22Rv1 (cell line): ENCODE measurements at regions not wholly inside any gene's neighbourhood (a gene's known extent, or its start where the extent isn't known, plus 50 kb on each side); places are given as distances from the start of the nearest gene placed in this dataset.

Experiments
- H3K27ac ChIP-seq: fragments of 450-650 bp; 2 replicates; pipeline ENCODE4 v1.5.1; 2017
- CTCF ChIP-seq: fragments of 450-650 bp; IDR thresholded peaks from 2 replicates; pipeline ENCODE4 v1.5.1; 2017; ENCODE audit warnings: mild to moderate bottlenecking
- ZFX ChIP-seq: fragments of 450-650 bp; IDR thresholded peaks from 2 replicates; pipeline ENCODE4 v1.6.1; 2017; ENCODE audit warnings: antibody characterized with exemption, borderline replicate concordance

GRCh38 chr2:42969231-42970150, 177.1 kb upstream of the HAAO start:
- no peak for TF ChIP-seq ZFX
- TF ChIP-seq CTCF: no peak
- no peak overlapping the region for H3K27ac ChIP-seq

GRCh38 chr2:42967959-42968674, 175.7 kb upstream of the HAAO start:
- no peak for TF ChIP-seq ZFX
- TF ChIP-seq CTCF: no peak
- no peak overlapping the region for H3K27ac ChIP-seq

- no peak overlapping the region for H3K27ac ChIP-seq
- TF ChIP-seq CTCF (no peak), ZFX (no peak)
Measured at GRCh38 chr2:42965910-42966309, 173.5 kb upstream of the HAAO start.

GRCh38 chr2:42965196-42965595, 172.8 kb upstream of the HAAO start:
- H3K27ac ChIP-seq: no peak overlapping the region
- TF ChIP-seq CTCF (no peak), ZFX (no peak)

- H3K27ac ChIP-seq: no peak overlapping the region
- TF ChIP-seq CTCF (no peak), ZFX (no peak)
Measured at GRCh38 chr2:42964439-42965083, 172.2 kb upstream of the HAAO start.

- TF ChIP-seq CTCF (no peak), ZFX (no peak)
- no peak overlapping the region for H3K27ac ChIP-seq
Measured at GRCh38 chr2:42963452-42964068, 171.2 kb upstream of the HAAO start.
